C4-2B (cell line): ENCODE measurements at regions not wholly inside any gene's neighbourhood (a gene's known extent, or its start where the extent isn't known, plus 50 kb on each side); places are given as distances from the start of the nearest gene placed in this dataset.

Source experiments
- ZFX ChIP-seq: fragments of 450-650 bp; IDR thresholded peaks from 2 replicates; pipeline ENCODE4 v1.6.1; 2017
- TF ChIP-seq, protein P1 (sequence below): fragments of 450-650 bp; conservative IDR thresholded peaks from 2 replicates; pipeline ENCODE4 v1.5.1; 2017; ENCODE audit warnings: mild to moderate bottlenecking

DNA sequence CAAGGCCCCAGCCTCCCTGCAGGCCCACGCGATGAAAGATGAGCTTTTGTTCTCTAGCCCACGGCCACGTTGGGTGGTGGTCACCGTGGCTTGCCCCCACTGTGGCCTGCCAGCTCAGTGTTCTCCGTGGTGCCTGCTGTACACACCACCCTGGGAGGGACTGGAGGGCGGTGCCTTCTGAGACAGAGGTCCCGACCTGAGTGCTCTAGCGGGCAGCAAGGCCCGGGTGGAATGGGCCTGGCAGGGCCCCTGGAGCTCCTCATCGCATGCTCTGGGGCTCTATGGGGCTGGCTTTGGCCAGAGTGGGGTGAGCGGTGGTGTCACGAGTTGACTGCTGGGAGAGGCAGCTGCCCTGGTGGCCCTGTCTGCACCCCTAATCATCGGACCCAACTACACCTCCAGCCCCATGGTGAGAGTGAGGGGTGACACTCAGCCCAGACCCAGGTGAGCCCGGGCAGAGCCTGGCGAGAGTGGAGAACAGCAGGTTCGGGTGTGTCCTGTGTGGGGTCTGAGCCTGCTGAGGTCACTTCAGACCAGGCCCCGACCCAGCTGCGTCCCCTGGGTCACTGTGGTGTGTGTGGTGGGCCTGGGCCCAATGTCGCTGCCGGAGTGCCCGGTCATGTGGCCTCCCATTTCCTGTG lies 541.9 kb downstream of the TBC1D22A start:
- TF ChIP-seq, protein P1, sequence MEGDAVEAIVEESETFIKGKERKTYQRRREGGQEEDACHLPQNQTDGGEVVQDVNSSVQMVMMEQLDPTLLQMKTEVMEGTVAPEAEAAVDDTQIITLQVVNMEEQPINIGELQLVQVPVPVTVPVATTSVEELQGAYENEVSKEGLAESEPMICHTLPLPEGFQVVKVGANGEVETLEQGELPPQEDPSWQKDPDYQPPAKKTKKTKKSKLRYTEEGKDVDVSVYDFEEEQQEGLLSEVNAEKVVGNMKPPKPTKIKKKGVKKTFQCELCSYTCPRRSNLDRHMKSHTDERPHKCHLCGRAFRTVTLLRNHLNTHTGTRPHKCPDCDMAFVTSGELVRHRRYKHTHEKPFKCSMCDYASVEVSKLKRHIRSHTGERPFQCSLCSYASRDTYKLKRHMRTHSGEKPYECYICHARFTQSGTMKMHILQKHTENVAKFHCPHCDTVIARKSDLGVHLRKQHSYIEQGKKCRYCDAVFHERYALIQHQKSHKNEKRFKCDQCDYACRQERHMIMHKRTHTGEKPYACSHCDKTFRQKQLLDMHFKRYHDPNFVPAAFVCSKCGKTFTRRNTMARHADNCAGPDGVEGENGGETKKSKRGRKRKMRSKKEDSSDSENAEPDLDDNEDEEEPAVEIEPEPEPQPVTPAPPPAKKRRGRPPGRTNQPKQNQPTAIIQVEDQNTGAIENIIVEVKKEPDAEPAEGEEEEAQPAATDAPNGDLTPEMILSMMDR: no peak
- no peak for TF ChIP-seq ZFX
